ENCODE measurements at regions not wholly inside any gene's neighbourhood (a gene's known extent, or its start where the extent isn't known, plus 50 kb on each side); places are given as distances from the start of the nearest gene placed in this dataset.

DNA sequence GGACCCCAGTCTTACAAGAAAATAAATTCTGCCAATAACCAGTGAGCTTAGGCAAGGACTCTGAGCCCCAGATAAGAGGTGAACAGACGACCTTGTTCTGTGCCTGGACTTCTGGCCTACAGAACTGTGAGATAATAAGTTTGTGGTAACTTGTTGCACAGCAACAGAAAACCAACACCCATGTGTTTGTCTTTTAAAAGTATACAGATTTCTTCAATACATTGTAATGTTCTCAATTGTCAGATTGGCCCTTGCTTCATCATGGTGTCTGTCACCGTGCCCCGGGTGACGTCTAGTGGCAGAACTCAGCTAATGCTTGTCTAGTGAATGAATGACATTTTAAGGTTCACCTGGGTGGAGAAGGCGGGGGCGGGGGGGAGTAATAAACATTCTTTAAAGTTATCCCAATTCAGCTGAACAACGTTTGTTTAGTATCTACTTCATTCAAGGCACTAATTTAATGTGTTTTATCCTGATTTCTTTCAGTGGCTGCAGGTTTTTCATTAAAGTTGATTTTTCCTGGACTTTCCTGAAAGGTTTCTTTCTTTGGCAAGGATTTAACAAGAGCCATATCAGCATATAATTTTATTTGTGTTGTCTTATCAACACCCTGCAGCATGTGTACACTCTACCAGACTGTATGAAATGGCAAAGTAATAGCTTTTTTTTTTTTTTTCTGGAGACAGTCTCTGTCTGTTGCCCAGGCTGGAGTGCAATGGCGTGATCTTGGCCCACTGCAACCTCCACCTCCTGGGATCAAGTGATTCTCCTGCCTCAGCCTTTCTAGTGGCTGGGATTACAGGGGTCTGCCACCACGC, 123.8 kb upstream of the DLX2 start:
- TF ChIP-seq, protein P1, sequence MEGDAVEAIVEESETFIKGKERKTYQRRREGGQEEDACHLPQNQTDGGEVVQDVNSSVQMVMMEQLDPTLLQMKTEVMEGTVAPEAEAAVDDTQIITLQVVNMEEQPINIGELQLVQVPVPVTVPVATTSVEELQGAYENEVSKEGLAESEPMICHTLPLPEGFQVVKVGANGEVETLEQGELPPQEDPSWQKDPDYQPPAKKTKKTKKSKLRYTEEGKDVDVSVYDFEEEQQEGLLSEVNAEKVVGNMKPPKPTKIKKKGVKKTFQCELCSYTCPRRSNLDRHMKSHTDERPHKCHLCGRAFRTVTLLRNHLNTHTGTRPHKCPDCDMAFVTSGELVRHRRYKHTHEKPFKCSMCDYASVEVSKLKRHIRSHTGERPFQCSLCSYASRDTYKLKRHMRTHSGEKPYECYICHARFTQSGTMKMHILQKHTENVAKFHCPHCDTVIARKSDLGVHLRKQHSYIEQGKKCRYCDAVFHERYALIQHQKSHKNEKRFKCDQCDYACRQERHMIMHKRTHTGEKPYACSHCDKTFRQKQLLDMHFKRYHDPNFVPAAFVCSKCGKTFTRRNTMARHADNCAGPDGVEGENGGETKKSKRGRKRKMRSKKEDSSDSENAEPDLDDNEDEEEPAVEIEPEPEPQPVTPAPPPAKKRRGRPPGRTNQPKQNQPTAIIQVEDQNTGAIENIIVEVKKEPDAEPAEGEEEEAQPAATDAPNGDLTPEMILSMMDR (IDR thresholded peaks at IDR 0.05), result no peak
- TF ChIP-seq MEF2A (IDR thresholded peaks at IDR 0.05; ENCODE audit: borderline replicate concordance, low read depth) (no peak), MAX (IDR thresholded peaks at IDR 0.05; ENCODE audit: low read depth) (no peak), USF1 (IDR thresholded peaks at IDR 0.05; ENCODE audit: borderline replicate concordance, low read depth) (no peak), EP300 (IDR thresholded peaks at IDR 0.05; ENCODE audit: borderline replicate concordance in 1 of 2, low read depth in 1 of 2, low read length in 1 of 2) (no peak), SMC3 (IDR thresholded peaks at IDR 0.05; ENCODE audit: low read depth, low read length) (no peak), RAD21 (IDR thresholded peaks at IDR 0.05; ENCODE audit: low read length) (no peak)
- TF ChIP-seq, protein P2, sequence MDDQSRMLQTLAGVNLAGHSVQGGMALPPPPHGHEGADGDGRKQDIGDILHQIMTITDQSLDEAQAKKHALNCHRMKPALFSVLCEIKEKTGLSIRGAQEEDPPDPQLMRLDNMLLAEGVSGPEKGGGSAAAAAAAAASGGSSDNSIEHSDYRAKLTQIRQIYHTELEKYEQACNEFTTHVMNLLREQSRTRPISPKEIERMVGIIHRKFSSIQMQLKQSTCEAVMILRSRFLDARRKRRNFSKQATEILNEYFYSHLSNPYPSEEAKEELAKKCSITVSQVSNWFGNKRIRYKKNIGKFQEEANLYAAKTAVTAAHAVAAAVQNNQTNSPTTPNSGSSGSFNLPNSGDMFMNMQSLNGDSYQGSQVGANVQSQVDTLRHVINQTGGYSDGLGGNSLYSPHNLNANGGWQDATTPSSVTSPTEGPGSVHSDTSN (IDR thresholded peaks at IDR 0.05), result no peak
- TF ChIP-seq, protein P3, sequence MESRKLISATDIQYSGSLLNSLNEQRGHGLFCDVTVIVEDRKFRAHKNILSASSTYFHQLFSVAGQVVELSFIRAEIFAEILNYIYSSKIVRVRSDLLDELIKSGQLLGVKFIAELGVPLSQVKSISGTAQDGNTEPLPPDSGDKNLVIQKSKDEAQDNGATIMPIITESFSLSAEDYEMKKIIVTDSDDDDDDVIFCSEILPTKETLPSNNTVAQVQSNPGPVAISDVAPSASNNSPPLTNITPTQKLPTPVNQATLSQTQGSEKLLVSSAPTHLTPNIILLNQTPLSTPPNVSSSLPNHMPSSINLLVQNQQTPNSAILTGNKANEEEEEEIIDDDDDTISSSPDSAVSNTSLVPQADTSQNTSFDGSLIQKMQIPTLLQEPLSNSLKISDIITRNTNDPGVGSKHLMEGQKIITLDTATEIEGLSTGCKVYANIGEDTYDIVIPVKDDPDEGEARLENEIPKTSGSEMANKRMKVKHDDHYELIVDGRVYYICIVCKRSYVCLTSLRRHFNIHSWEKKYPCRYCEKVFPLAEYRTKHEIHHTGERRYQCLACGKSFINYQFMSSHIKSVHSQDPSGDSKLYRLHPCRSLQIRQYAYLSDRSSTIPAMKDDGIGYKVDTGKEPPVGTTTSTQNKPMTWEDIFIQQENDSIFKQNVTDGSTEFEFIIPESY (IDR thresholded peaks at IDR 0.05; ENCODE audit: borderline replicate concordance, low read depth), result no peak
